ENCODE measurements at regions not wholly inside any gene's neighbourhood (a gene's known extent, or its start where the extent isn't known, plus 50 kb on each side); places are given as distances from the start of the nearest gene placed in this dataset.

- H3K4me1 ChIP-seq = no peaks in the 10 kb centered on the region
- no CpG with 5 or more reads among the region's 2 CpGs for WGBS (ENCODE audit: insufficient coverage, low coverage, low lambda C conversion rate, missing lambda C conversion rate)
- no peaks in the 10 kb centered on the region for H3K36me3 ChIP-seq
- H3K9me3 ChIP-seq = no peaks in the 10 kb centered on the region
- TF ChIP-seq CTCF (IDR thresholded peaks at IDR 0.05) (no peak), POLR2A (IDR thresholded peaks at IDR 0.05) (no peak)
- DNase-seq (no peak), ATAC-seq (peak in 1 of 4 donors; percentile 38)
- intact Hi-C loops (cut with DNase I) = no loop called here
- H3K27ac ChIP-seq = no peak overlapping the region
- H3K4me3 ChIP-seq = no peak overlapping the region
- no peaks in the 10 kb centered on the region for H3K27me3 ChIP-seq
These were observed 406.1 kb upstream of the CHD1 start for GRCh38 chr5:99334936-99335335.

- Histone ChIP-seq H3K4me3 (no peak overlapping the region), H3K4me1 (no peaks in the 10 kb centered on the region), H3K9me3 (no peaks in the 10 kb centered on the region), H3K27me3 (no peaks in the 10 kb centered on the region), H3K36me3 (no peaks in the 10 kb centered on the region), H3K27ac (no peak overlapping the region)
- no peak for TF ChIP-seq POLR2A (IDR thresholded peaks at IDR 0.05)
- intact Hi-C loops (cut with DNase I) = no loop called here
- ATAC-seq (no peak), DNase-seq (no peak)
- WGBS (ENCODE audit: insufficient coverage, low coverage, low lambda C conversion rate, missing lambda C conversion rate) = 26% methylated on average over 1 of the region's 1 CpG
These were observed 402.3 kb upstream of the CHD1 start for GRCh38 chr5:99331061-99331460.

- intact Hi-C loops (cut with DNase I) = no loop called here
- Histone ChIP-seq H3K27me3 (no peaks in the 10 kb centered on the region), H3K4me3 (no peak overlapping the region), H3K36me3 (no peaks in the 10 kb centered on the region), H3K9me3 (no peaks in the 10 kb centered on the region), H3K27ac (no peak overlapping the region), H3K4me1 (no peaks in the 10 kb centered on the region)
- WGBS (ENCODE audit: insufficient coverage, low coverage, low lambda C conversion rate, missing lambda C conversion rate) = 31% methylated on average over 5 of the region's 5 CpGs
- TF ChIP-seq POLR2A (IDR thresholded peaks at IDR 0.05) (no peak), CTCF (IDR thresholded peaks at IDR 0.05) (no peak)
- no peak for ATAC-seq
- DNase-seq = no peak
These were observed 391.6 kb upstream of the CHD1 start for GRCh38 chr5:99320436-99320835.

DNA sequence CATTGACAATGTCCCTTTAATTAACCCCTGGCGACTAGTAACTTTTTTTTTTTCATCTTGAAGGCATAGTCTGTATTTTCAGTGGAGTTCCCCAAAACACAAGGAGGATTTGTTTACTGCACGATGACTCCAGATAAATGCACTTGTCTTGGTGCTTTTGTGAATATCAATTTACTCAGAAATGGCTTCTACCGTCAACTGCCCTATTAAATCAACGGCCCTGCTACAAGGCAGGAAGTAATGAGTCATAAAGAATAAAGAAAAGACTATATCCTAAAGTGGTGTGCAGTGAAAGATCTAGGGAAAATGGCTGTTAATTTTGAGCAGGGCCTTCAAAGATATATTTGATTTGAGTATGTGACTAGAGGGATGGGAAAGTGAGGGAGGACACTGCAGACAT is 388.3 kb upstream of the CHD1 start:
- H3K27me3 ChIP-seq = no peaks in the 10 kb centered on the region
- H3K36me3 ChIP-seq = no peaks in the 10 kb centered on the region
- 29% methylated on average over 4 of the region's 4 CpGs for WGBS (ENCODE audit: insufficient coverage, low coverage, low lambda C conversion rate, missing lambda C conversion rate)
- H3K9me3 ChIP-seq = no peaks in the 10 kb centered on the region
- DNase-seq (no peak), ATAC-seq (no peak)
- no peak overlapping the region for H3K27ac ChIP-seq
- no peaks in the 10 kb centered on the region for H3K4me1 ChIP-seq
- intact Hi-C loops (cut with DNase I) = no loop called here
- H3K4me3 ChIP-seq = no peak overlapping the region
- TF ChIP-seq POLR2A (IDR thresholded peaks at IDR 0.05) (no peak), CTCF (IDR thresholded peaks at IDR 0.05) (no peak)

DNA sequence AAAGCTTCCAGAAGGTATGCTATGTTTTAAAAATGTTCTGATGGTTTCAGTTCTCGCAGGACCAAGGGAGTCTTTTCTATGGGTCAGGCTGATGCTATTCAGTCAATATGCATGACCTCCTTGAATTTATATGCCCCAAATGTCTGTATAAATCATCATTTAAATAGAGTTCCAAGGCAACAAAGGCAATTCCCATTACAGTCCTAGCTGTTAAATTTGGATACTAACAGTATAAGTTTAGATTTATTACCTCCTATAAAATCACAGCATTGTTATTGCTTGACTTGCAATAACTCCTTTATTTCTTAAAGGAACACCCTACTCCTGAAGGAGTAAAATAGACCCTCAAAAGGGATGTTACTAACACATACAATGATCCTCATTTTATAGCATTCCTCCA is 387.7 kb upstream of the CHD1 start:
- Histone ChIP-seq H3K9me3 (no peaks in the 10 kb centered on the region), H3K27me3 (no peaks in the 10 kb centered on the region), H3K36me3 (no peaks in the 10 kb centered on the region), H3K4me1 (no peaks in the 10 kb centered on the region), H3K4me3 (no peak overlapping the region), H3K27ac (no peak overlapping the region)
- no peak for TF ChIP-seq CTCF (IDR thresholded peaks at IDR 0.05)
- no peak for TF ChIP-seq POLR2A (IDR thresholded peaks at IDR 0.05)
- ATAC-seq (no peak), DNase-seq (no peak)
- intact Hi-C loops (cut with DNase I) = no loop called here
- WGBS (ENCODE audit: insufficient coverage, low coverage, low lambda C conversion rate, missing lambda C conversion rate) = 64% methylated on average over 1 of the region's 1 CpG
